ENCODE measurements at regions not wholly inside any gene's neighbourhood (a gene's known extent, or its start where the extent isn't known, plus 50 kb on each side); places are given as distances from the start of the nearest gene placed in this dataset.

DNA sequence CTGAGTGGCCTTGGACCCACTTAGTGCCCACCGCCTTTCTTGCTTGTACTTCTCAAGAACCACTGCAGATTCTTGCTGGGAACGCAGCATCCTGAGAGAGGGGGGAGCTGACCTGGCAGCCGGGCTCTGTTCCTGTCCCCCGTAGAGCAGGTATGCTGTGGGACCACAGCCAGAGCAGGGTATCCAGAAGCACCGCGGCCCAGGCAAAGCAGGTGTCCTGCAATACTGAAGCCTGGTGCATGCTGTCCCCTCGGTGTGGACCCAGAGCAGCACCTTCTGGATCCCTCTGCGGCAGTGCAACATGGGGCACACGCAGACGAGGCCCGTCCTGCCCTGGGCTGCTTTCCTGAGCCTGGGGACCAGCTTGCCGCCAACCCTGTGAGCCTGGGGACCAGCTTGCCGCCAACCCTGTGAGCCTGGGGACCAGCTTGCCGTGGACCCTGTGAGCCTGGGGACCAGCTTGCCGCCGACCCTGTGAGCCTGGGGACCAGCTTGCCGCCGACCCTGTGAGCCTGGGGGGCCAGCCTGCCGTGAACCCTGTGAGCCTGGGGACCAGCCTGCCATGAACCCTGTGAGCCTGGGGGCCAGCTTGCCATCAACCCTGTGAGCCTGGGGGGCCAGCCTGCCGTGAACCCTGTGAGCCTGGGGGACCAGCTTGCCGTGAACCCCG is 60.9 kb upstream of the ADGRA1 start:
- TF ChIP-seq, protein P1, sequence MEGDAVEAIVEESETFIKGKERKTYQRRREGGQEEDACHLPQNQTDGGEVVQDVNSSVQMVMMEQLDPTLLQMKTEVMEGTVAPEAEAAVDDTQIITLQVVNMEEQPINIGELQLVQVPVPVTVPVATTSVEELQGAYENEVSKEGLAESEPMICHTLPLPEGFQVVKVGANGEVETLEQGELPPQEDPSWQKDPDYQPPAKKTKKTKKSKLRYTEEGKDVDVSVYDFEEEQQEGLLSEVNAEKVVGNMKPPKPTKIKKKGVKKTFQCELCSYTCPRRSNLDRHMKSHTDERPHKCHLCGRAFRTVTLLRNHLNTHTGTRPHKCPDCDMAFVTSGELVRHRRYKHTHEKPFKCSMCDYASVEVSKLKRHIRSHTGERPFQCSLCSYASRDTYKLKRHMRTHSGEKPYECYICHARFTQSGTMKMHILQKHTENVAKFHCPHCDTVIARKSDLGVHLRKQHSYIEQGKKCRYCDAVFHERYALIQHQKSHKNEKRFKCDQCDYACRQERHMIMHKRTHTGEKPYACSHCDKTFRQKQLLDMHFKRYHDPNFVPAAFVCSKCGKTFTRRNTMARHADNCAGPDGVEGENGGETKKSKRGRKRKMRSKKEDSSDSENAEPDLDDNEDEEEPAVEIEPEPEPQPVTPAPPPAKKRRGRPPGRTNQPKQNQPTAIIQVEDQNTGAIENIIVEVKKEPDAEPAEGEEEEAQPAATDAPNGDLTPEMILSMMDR (IDR thresholded peaks at IDR 0.05; ENCODE audit: low read depth, low read length, missing input control): no peak
- no peak for TF ChIP-seq EGR1 (IDR thresholded peaks at IDR 0.05; ENCODE audit: low read depth in 2 of 2)
- no peak for TF ChIP-seq TAF1 (conservative IDR thresholded peaks at IDR 0.05)
- TF ChIP-seq NR2F2 (IDR thresholded peaks at IDR 0.05): no peak
- TF ChIP-seq, protein P2, sequence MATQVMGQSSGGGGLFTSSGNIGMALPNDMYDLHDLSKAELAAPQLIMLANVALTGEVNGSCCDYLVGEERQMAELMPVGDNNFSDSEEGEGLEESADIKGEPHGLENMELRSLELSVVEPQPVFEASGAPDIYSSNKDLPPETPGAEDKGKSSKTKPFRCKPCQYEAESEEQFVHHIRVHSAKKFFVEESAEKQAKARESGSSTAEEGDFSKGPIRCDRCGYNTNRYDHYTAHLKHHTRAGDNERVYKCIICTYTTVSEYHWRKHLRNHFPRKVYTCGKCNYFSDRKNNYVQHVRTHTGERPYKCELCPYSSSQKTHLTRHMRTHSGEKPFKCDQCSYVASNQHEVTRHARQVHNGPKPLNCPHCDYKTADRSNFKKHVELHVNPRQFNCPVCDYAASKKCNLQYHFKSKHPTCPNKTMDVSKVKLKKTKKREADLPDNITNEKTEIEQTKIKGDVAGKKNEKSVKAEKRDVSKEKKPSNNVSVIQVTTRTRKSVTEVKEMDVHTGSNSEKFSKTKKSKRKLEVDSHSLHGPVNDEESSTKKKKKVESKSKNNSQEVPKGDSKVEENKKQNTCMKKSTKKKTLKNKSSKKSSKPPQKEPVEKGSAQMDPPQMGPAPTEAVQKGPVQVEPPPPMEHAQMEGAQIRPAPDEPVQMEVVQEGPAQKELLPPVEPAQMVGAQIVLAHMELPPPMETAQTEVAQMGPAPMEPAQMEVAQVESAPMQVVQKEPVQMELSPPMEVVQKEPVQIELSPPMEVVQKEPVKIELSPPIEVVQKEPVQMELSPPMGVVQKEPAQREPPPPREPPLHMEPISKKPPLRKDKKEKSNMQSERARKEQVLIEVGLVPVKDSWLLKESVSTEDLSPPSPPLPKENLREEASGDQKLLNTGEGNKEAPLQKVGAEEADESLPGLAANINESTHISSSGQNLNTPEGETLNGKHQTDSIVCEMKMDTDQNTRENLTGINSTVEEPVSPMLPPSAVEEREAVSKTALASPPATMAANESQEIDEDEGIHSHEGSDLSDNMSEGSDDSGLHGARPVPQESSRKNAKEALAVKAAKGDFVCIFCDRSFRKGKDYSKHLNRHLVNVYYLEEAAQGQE (IDR thresholded peaks at IDR 0.05): no peak
- no peak for TF ChIP-seq ZBTB33 (IDR thresholded peaks at IDR 0.05)
- TF ChIP-seq MAX (IDR thresholded peaks at IDR 0.05): no peak
- no peak for TF ChIP-seq YY1 (IDR thresholded peaks at IDR 0.05)
- TF ChIP-seq RAD21 (IDR thresholded peaks at IDR 0.05): no peak
